Stimulated activated CD4-positive, alpha-beta T cell treated with anti-CD3 and anti-CD28 coated beads, TNF-alpha, amount 100 ng/mL, for 4 hours (primary cell): ENCODE measurements at regions not wholly inside any gene's neighbourhood (a gene's known extent, or its start where the extent isn't known, plus 50 kb on each side); places are given as distances from the start of the nearest gene placed in this dataset.

ENCODE experiments used
- DNase-seq, 3 experiments: peaks; one replicate each; pipeline ENCODE4 v3.0.0-alpha.2; 2020; ENCODE audit warnings: low read depth in 3 of 3

DNA sequence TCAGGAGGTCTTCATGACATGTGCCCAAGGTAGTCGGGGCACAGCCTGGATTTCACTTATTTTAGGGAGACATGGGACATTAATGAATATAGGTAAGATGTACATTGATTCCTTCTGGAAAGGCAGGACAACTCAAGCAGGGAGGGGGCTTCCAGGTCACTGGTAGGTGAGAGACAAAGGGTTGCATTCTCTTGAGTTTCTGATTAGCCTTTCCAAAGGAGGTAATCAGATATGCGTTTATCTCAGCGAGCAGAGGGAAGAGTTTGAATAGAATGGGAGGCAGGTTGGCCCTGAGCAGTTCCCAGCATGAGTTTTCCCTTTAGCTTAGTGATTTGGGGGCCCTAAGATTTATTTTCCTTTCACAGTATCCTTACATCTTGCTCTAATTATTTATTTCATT, 443.8 kb upstream of the EEF2KMT start:
- no peak for DNase-seq

DNA sequence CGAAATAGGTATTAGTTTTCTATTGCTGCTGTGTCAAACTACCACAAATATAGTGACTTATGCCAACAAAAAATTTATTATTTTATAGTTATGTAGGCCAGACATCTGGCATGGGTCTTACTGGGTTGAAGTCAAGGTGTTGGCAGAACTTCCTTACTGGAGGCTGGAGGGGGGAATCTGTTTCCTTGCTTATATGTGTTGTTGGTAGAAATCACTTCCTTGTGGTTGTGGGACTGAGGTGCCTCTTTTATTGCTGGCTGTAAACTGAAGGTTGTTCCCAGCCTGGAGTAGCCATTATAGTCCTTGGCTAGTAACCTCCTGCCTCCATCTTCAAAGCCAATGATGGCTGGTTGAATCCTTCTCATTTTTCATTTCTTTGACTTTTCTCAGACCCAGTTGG, 439.8 kb upstream of the EEF2KMT start:
- no peak for DNase-seq

DNA sequence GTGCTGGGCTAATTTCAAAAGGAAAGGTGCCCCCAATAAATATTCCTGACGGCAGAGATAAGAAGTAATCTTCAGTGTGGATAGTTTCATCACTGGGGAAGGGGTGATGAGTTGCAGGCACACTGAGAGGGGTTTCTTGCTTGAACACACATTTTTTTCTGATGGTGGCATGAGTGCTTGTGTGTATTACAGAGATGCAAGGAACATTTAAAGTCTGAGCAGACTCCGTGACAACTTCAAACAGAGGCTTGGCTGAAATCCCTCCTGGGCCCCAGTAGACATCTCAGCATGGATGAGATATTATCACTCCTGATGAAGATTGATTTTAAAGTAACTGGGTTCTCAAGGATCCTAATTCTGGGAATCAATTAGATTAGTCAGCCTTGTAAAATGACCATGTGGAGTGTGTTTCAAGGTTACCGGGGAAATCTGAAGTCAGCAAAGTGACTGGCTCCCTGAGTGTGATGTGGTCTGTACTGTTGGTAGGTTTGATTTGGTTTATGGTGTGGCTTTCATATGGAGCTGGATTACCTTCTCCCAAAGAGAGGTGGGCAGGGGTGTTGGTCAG, 435.8 kb upstream of the EEF2KMT start:
- no peak for DNase-seq

DNA sequence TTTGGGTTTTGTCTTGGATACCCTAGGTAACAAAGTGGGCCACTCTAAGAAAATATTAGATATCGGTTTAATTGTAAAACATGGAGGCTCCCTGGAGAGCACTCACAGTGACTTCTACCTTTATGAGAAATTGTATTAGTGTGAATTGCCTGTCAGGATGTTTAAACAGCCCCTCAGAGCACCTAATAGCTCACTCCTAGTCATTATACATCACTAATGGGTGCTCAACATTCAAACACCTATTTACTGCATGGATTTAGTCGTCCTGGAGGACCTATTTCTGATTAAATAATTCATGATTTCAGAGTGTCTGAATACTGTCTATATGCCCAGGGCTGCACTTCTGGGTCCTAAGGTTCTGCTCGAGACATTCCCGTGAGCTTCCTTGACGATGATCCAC, 430.2 kb upstream of the EEF2KMT start:
- DNase-seq, result no peak

DNA sequence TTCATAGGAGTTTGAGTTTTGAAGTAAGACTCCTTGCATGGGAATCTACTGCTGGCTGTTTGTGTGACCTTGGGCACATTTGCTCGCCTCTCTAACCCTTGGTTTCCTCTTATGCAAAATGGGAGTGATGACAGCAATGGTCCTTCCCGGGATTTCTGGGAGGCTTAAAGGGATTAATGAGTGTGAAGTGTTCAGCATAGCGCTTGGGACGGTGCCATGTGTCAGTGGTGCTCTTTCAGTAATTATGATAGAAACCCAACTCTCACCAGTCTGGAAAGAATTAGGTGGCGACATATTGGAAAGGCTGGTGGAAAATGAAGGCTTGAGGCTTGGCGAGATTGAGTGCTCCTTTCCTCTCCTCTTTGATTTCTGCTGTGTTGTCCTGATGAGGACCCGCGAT, 429.2 kb upstream of the EEF2KMT start:
- DNase-seq, result no peak

DNA sequence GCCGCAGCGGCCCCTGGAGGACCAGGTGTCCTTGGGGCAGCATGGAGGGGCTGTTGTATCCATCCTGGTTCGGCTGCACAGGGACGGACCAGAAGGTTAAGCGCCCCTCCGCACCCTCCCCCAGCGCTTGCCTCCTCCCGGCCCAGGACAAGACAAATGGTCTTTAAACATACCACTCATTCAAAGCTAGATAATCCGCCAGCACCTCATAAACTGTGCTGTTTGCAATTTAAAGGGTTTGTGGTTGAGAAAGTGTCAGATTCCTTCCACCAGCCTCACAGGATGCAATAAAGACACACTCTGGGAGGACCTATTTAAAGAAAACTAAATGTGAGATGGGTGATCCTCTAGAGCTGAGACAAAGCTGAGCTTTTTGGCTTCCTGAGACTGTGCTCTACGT, 426.2 kb upstream of the EEF2KMT start:
- no peak for DNase-seq

DNA sequence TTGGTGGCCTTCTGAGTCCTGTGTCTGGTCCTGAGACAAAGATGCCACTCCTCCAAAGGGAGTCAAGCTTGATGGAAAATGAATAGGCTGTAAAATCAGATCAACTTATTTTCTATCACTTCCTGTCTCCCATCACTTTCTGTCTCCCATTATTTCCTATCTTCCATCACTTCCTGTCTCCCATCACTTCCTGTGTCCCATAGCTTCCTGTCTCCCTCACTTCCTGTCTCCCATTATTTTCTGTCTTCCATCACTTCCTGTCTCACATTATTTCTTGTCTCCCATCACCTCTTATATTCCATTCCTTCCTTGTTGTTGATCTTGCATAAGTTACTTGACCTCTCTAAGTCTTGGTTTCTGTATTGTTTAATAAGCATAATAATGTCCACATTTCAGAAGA, 418.5 kb upstream of the EEF2KMT start:
- DNase-seq, result no peak

DNA sequence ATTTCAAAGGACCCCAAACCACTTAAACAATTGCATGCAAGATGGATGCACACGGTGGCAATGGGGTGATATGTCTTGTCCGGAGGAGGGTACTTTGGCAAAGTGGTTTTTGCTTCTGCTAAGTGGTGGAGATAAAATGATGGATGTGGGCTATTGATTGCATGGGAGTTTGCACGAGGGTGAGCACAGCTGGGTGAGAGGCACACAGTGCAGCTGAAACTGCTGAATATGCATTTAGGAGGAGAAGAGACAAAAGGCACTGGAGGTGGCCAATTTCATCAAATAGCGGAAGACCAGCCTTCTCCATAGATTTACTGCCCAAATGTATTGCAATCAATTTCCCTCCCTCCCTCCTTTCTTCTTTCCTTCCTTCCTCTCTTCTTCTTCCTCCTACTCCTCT, 414.4 kb upstream of the EEF2KMT start:
- no peak for DNase-seq

DNA sequence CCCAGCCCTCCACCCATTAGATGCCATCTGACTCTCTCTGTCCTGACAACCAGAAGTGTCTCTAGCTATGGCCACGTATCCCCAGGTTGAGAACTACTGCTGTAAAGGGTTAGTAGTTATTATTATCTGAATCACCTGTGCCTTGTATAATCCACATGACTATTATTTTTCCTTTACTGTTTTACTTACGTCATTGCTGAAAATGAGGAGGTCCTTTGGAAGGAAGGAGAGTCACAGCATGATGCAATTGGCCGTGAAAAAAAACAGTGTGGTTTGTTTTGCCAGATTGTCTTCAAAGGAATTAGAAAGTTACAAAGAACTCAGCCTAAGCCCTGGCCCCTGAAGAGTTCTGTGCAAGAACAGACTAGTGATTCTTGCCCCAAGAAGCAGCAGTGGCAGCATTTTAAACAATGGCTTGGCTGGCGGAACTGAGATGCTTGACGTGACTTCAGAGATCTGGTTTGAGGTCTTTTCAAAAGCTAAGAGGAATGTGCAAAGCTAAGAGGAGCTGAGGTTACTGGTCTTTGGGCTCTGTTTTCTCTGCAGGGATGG, 413.3 kb upstream of the EEF2KMT start:
- no peak for DNase-seq

DNA sequence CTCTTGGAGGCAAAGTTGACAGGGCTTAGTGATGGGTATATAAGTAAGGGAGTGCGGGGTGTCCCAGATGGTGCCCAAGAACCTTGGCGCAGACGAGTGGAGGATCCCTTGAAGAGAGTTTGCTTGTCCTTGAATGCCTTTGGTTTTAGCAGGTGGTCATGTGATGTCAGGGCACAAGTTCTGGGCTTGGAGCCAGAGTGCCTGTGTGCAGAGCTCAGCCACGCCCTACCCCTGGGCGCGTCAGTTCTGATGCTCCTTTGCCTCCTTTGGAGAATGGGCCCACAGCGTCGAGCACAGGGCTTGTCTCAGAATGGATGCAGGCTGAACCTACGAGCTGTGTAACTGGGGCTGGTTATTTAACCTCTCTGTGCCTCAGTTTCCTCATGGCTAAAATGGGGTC, 412.2 kb upstream of the EEF2KMT start:
- DNase-seq, result no peak

DNA sequence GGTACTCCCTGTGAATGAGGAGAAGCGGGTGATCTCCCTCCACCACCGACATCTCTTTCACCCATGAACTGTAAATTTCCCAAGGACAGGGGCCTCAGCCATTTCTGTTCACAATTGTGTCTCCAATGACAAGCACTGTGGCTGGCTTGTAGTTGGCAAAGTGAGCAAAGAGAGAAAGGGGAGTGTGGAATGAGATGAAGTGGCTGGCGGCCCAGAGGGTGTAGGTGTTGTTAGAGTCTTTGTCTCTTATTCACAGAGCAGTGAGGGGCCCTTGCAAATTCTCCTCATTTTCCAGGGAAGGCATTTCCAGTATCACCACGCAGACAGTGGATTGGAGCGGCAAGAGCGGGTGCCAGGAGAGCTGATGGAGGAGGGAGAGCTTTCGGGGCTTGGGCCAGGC, 411.7 kb upstream of the EEF2KMT start:
- DNase-seq, result no peak

DNA sequence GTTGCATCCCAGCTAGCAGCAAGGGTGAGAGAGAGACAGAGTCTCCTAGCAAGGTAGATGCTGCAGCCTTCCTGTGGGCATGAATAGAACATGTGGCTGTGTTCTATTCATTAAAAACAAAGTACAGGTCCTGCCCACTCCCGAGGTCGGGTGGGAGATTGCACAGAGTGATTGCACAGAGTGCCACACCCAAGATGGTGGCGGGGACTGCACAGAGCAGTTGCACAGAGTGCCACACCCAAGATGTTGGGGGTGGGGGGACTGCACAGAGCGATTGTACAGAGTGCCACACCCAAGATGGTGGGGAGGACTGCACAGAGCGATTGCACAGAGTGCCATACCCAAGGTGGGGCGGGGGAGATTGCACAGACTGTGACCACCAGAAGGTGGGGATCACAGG, 410.8 kb upstream of the EEF2KMT start:
- DNase-seq, result no peak

DNA sequence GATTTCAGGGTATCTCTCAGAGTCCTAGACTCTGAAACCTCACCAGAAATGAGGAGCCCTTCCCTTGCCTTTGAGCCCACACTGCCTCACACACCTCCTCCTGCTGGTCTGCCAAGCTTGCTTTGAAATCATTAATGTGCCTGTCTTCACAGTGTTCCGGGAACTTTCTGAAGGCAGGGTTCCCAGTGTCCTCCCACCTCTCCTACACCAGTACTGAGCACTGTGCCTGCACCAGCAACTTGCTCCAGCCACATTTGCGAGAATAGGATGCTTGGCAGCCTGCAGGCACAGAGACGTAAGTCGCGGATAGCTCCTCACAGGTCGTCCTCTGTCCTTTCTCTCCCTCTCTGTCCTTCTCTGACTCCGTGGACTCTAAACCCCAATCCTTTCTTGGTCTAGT, 408.4 kb upstream of the EEF2KMT start:
- DNase-seq, result no peak

DNA sequence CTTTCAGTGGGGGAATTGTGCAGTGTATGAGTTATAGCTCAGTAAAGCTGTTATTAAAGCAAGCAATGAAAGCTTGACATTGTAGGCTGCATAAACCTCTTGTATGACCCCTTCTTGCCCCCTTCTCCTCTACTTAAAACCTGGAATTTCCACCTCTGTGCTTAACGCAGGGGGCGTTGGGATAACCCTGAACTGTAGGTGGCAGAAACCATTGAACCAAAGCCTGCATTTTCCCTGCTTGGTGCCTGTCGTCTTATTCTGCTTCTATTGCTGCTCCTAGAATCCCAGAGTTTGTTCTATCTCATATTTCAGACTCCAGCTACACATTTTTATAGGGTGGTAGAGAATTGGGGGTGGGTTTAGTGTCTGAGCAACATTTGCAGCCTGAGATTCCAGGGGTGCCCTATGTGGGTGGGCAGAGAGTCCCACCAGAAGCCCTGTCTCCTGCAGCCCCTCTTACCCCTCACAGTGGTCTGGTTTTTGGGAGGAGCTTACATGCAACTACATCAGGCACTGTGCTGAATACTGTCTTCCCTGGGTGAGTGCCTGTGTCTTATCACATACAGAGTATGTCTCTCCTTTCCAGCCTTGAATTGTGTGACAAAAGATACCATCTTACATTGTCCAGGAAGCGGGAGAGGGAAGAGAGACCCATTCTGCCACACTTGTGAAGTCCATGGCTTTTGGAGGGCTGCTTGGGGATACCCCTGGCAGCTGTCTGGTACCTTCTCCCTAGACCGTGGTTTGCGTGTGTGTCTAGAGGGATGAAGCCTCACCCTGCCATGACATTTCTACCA, 407.7 kb upstream of the EEF2KMT start:
- no peak for DNase-seq

DNA sequence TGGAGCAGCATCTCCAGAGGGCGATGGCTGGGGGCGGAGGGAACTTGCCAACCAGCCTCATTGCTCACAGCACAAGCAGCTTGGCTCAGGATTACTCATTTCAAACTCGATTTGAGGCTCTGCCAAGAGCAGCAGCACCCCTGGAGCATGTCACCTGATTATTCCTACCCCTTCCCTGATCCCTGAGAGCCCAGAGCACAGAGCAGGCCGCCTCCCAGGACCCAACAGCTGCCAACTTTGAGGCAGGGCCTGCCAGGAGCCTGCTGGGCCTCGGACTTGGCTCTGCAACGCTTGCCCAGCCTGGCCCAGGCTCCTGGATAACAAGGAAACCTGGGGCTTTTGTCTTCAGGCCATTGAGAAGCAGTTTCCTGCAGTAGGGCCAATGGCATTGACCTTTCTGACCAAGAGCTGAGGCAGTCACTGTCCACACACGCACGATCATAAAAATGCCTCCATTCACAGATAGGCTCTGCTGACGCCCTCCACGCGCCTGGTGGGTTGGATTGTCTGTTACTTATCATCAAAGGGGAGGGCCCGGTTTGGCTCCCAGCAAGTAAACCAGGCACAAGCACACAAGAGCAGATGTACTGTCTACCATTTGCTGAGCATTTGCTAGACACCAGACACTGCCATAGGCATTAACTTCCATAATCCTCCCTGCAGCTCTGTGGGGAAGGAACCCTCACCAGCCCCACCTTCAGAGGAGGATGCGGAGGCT, 406.6 kb upstream of the EEF2KMT start:
- DNase-seq, result no peak

DNA sequence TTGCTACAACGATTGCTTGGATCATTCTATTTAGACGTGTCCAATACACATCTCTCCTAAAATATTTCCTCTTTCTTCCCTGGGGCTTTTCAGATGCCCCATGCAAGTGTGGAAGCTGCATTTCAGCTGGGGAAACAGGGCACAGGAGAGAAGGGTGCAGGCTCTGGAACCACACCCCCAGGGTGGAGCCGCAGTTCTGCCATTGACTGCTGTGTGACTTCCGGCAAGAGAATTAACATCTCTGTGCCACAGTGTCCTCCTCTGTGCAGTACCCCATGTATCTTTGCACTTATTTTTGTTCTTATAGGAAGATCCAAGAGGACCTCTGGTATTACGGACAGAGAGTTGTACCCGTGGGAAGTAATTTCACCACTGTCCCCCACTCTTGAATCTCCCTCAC, 405.3 kb upstream of the EEF2KMT start:
- DNase-seq, result no peak

DNA sequence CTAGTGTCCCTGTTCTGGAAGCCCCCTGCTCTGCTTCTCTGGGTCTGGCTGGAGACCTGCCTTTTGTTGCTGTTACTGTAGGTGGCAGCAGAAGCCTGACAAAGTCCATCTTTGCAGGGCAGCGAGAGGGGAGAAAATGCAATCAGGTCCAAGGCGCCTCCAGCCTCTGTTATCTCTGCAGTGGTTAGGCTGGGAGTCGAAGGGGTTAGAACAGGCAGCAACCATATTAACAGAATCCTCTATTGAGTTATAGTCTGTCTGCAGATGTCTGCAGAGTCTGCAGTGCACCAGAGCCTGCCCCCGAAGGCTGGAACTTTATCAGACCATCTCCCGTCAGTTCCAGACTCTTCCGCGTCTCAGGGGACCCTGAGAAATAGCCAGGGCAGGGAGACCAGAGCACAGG, 404.9 kb upstream of the EEF2KMT start:
- no peak for DNase-seq

DNA sequence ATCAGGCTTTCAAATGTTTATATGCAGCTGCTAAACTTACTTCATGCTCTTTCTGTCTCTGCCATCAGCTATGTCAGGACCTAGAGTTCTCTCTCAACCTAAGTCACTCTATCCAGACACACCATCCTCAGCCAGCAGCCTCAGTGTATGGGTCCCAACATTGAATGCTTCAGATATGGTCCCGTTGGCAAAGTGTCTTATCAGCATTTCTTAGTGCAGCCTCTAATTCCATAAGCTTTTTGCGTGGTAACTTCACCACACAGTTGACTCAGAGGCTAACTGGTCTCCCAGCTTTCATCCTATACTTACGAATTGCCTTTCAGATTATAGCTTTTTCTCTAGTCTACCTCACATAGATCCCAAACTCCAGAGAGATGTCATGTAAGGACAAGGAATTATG, 402.9 kb upstream of the EEF2KMT start:
- DNase-seq, result no peak

DNA sequence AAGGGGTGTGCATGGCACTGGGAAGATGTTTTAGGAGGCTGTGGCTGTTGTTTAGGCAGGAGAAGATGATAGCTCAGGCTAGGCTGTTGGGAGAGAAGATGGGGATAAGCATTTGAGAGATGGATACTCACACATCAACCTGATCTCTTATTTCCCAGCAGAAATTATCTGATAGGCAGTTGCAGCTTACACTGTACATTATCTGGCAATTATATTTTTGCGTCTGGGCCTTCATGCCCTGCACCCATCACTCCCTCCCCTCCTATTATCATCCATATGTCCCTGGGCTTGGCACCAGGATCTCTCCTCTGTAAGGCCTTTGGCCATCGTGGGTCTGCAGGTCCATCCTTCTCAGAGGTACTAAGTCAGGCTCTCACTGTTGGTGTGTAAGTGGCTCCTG, 401.0 kb upstream of the EEF2KMT start:
- no peak for DNase-seq

DNA sequence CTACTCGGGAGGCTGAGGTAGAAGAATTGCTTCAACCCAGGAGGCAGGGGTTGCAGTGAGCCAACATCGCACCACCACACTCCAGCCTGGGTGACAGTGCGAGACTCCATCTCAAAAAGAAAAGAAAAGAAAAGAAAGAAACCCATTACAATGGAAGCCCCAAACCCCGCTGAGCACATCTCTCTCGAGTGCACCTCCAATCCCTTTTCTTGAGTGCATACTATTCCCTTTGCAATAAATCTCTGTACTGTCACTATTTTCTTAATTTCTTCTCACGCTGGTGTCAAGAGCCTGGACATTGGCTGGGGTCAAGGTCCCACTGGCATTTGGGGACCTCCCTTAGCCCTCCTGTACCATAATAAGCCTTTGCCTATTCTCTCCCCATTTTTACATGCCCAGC, 398.4 kb upstream of the EEF2KMT start:
- no peak for DNase-seq

DNA sequence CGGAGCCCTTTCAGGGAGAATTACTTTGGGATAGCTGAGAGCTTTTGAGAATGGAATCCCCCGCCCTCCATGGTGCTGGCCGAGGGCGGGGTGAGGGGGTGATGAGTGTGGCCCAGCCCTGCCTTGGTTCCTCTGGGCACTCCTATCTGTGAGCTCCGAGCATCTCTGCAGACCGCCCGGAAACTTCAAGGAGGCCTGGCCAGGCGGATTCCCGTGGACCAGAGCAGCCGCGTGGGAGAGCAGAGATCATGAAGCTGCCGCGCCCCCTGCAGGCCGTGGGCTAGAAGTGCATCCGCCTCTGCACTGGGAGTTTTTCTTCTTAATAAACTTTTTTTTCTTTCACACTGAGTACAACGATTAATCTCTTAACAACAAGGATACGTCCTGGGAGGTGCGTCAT, 392.9 kb upstream of the EEF2KMT start:
- DNase-seq, result no peak

DNA sequence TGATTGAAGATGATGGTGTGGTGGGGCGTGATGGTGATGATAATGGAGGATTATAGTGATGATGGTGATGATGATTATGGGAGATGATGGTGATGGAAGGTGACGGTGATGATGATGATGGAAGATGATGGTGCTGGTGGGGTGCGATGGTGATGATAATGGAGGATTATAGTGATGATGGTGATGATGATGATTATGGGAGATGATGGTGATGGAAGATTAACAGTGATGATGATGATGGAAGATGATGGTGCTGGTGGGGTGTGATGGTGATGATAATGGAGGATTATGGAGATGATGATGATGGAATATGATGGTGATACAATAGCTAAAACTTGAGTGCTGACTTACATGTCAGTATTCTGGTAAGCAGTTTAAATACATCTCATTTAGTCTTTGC, 391.0 kb upstream of the EEF2KMT start:
- DNase-seq, result no peak

DNA sequence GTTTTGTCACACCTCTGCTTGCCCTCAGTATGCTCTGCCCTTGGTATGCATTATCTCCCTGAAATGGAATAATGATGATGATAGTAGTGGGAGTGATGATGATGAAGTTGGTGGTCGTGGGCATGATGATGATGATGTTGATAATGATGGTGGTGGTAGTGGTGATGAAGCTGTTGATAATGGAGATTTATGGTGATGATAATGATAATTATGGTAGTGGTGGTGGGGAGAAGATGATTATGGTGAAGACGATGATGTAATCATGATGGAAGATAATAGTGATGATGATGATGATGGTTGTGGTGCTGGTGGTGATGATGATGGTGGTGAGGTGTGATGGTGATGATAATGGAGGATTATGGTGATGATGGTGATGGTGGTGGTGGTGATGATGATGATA, 390.1 kb upstream of the EEF2KMT start:
- DNase-seq, result no peak
